CD8-positive, alpha-beta memory T cell (primary cell): ENCODE measurements at regions not wholly inside any gene's neighbourhood (a gene's known extent, or its start where the extent isn't known, plus 50 kb on each side); places are given as distances from the start of the nearest gene placed in this dataset.

Experiments used
- CTCF ChIA-PET: fragments of 350-600 bp; sonication (Branson Sonifier 250); formaldehyde crosslinking; loops from one replicate; lab custom pipeline; 2021; ENCODE audit warnings: antibody characterized with exemption; lab: Charles Lee
- POLR2A ChIA-PET: fragments of 350-600 bp; sonication (Branson Sonifier 250); formaldehyde crosslinking; loops from one replicate; lab custom pipeline; 2021; ENCODE audit warnings: antibody characterized with exemption; lab: Charles Lee
- DNase-seq, 5 donors: peaks; one replicate each; pipeline versions ENCODE4 v3.0.0 to v3.0.0-alpha.2; 2020 to 2022; ENCODE audit warnings: mixed read lengths in 1 of 5
- H3K27ac ChIP-seq: one replicate; pipeline ENCODE4 v1.7.0; 2013; ENCODE audit warnings: low read depth, mild to moderate bottlenecking, low read length, moderate library complexity
- H3K27me3 ChIP-seq: 2 replicates; pipeline ENCODE4 v1.7.0; 2013; ENCODE audit warnings: low read length, mild to moderate bottlenecking; ENCODE audit not compliant: insufficient read depth, poor library complexity, severe bottlenecking
- H3K36me3 ChIP-seq: 2 replicates; pipeline ENCODE4 v1.7.0; 2013; ENCODE audit warnings: mild to moderate bottlenecking, low read length, moderate library complexity; ENCODE audit not compliant: insufficient read depth
- H3K4me1 ChIP-seq: 2 replicates; pipeline ENCODE4 v1.7.0; 2013; ENCODE audit warnings: mild to moderate bottlenecking, low read length, moderate library complexity; ENCODE audit not compliant: insufficient read depth
- H3K4me3 ChIP-seq: 2 replicates; pipeline ENCODE4 v1.7.0; 2013; ENCODE audit warnings: mild to moderate bottlenecking, low read length
- H3K9me3 ChIP-seq: 2 replicates; pipeline ENCODE4 v1.7.0; 2013; ENCODE audit warnings: mild to moderate bottlenecking, low read length
- H3K27ac Mint-ChIP-seq, 8 donors: one replicate each; pipeline ENCODE4 v1.8.0; 2020 to 2021; ENCODE audit warnings: mixed read lengths in 8 of 8, mild to moderate bottlenecking in 6 of 8, inconsistent platforms in 3 of 8, moderate library complexity in 3 of 8
- H3K27me3 Mint-ChIP-seq, 2 donors: one replicate each; pipeline ENCODE4 v1.8.0; 2020 to 2021; ENCODE audit warnings: mixed read lengths in 2 of 2, mild to moderate bottlenecking in 1 of 2, moderate library complexity in 1 of 2
- H3K36me3 Mint-ChIP-seq, 3 donors: one replicate each; pipeline ENCODE4 v1.8.0; 2020 to 2021; ENCODE audit warnings: mixed read lengths in 3 of 3, inconsistent platforms in 1 of 3, mild to moderate bottlenecking in 1 of 3
- H3K4me1 Mint-ChIP-seq, 3 donors: one replicate each; pipeline ENCODE4 v1.8.0; 2020 to 2021; ENCODE audit warnings: mixed read lengths in 3 of 3, inconsistent platforms in 1 of 3, mild to moderate bottlenecking in 1 of 3
- H3K4me3 Mint-ChIP-seq, 7 donors: one replicate each; pipeline ENCODE4 v1.8.0; 2020 to 2021; ENCODE audit warnings: mixed read lengths in 7 of 7, mild to moderate bottlenecking in 6 of 7, moderate library complexity in 4 of 7, inconsistent platforms in 2 of 7
- H3K9me3 Mint-ChIP-seq, 5 donors: one replicate each; pipeline ENCODE4 v1.8.0; 2020 to 2022; ENCODE audit warnings: mixed read lengths in 5 of 5, mild to moderate bottlenecking in 3 of 5, moderate library complexity in 2 of 5, inconsistent platforms in 1 of 5

- Histone ChIP-seq H3K9me3 (no peaks in the 10 kb centered on the region), H3K27me3 (no peaks in the 10 kb centered on the region), H3K27ac (no peak overlapping the region), H3K4me3 (no peak overlapping the region), H3K36me3 (no peaks in the 10 kb centered on the region), H3K4me1 (no peaks in the 10 kb centered on the region)
- Mint-ChIP-seq H3K9me3 (no peaks in the 10 kb centered on the region), H3K27ac (no peak overlapping the region), H3K4me3 (no peak overlapping the region), H3K36me3 (no peaks in the 10 kb centered on the region), H3K27me3 (peaks cover 6 to 16% of the 10 kb centered on the region in 2 donors), H3K4me1 (peaks cover 0 to 7% (median 3%) of the 10 kb centered on the region in 3 donors)
- DNase-seq = no peak
- ChIA-PET CTCF (no interaction called here), POLR2A (no interaction called here)
These were observed 99.6 kb upstream of the SCG2 start for GRCh38 chr2:223701761-223702160.

DNA sequence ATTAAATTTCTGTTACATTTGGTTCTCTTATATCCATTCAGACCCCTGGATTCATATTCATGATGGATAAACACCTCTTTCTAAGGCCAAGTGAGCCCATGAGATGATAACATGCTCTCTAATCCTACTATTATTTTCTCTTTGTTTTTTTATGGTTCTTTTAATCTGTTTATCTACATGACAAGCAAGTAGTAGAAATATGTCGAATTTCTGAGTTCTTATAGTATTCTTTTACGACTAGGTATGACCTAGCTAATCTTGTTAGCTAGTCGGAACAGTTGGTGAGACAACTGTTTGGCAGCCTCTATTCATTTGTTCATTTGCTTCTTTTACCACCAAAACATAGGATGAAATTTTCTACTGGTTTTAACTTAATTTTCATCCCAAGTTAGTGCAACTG lies 98.1 kb upstream of the SCG2 start:
- Mint-ChIP-seq H3K9me3 (no peaks in the 10 kb centered on the region), H3K36me3 (peaks cover 0 to 3% (median 0%) of the 10 kb centered on the region in 3 donors), H3K4me1 (peaks cover 0 to 7% (median 3%) of the 10 kb centered on the region in 3 donors), H3K4me3 (no peak overlapping the region), H3K27me3 (peaks cover 9 to 10% of the 10 kb centered on the region in 2 donors), H3K27ac (no peak overlapping the region)
- Histone ChIP-seq H3K27me3 (peaks cover 4% of the 10 kb centered on the region), H3K4me3 (no peak overlapping the region), H3K9me3 (no peaks in the 10 kb centered on the region), H3K36me3 (no peaks in the 10 kb centered on the region), H3K4me1 (no peaks in the 10 kb centered on the region), H3K27ac (no peak overlapping the region)
- no peak for DNase-seq
- ChIA-PET CTCF (interaction anchor here (0.8 kb wide), 1 partner anchor 61 kb away, joined by 3 read pairs; no protein-coding TSS in a partner anchor), POLR2A (no interaction called here)

GRCh38 chr2:223697892-223698645 lies 95.9 kb upstream of the SCG2 start:
- Mint-ChIP-seq H3K36me3 (peaks cover 0 to 3% (median 0%) of the 10 kb centered on the region in 3 donors), H3K4me3 (no peak overlapping the region), H3K9me3 (no peaks in the 10 kb centered on the region), H3K27ac (no peak overlapping the region), H3K27me3 (peaks cover 4% of the 10 kb centered on the region in 2 donors), H3K4me1 (peaks cover 0 to 7% (median 3%) of the 10 kb centered on the region in 3 donors)
- Histone ChIP-seq H3K4me1 (no peaks in the 10 kb centered on the region), H3K27ac (no peak overlapping the region), H3K4me3 (no peak overlapping the region), H3K36me3 (no peaks in the 10 kb centered on the region), H3K27me3 (peaks cover 4% of the 10 kb centered on the region), H3K9me3 (no peaks in the 10 kb centered on the region)
- ChIA-PET CTCF (no interaction called here), POLR2A (no interaction called here)
- no peak for DNase-seq

DNA sequence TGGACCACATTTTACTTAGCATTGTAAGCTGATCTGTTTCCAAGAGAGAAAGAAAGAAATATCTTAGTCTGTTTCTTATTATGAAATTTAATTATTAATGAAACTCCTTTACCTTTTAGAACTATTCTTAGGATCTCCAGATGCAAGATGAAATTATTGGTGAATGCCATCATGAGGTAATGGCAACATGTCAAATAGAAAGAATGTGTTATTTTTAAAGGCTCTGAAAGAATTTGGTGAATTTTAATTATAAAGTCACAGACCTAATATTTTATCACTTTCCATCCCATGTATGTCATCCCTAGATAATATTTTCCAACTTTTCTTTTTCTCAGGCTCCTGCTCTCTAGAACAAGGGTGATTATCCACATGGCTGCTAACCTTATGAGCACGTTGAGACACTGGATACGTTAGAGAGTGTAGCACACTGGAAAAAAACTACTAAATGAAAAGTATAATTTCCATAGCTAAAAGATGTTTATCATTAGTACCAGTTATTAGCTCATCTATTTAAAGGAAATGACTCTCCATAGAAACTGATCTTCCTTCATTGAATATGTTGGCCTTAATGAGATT lies 95.2 kb upstream of the SCG2 start:
- POLR2A ChIA-PET = no interaction called here

DNA sequence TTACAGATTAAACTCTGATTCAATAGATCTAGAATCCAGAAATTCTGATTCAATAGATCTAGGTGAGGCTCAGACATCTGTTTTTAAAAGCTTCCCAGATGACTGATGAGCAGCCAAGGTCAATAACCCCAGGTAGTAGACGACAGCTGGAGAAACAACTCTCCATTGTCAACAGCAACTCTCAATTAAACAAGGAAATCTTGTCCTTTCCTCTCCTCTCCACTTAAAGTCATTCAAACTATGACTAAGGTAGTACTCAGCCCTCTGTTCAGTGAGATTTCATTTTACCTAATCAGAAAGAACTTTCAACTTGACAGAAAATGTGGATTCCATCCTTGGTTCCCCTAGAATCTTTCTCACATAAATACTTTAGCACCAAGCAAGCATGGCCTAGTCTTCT lies 94.6 kb upstream of the SCG2 start:
- no peak overlapping the region for H3K27ac Mint-ChIP-seq
- H3K4me1 Mint-ChIP-seq = peaks cover 0 to 7% (median 3%) of the 10 kb centered on the region in 3 donors

More for the DNA sequence above, 95.2 kb upstream of the SCG2 start:
- no peak overlapping the region for H3K4me3 ChIP-seq
- Mint-ChIP-seq H3K27me3 (peaks cover 4% of the 10 kb centered on the region in 2 donors), H3K9me3 (no peaks in the 10 kb centered on the region), H3K27ac (no peak overlapping the region), H3K4me3 (no peak overlapping the region), H3K4me1 (peaks cover 0 to 7% (median 3%) of the 10 kb centered on the region in 3 donors), H3K36me3 (peaks cover 0 to 3% (median 0%) of the 10 kb centered on the region in 3 donors)
- no peak for DNase-seq
- no peak overlapping the region for H3K27ac ChIP-seq
- no peaks in the 10 kb centered on the region for H3K36me3 ChIP-seq
- no peaks in the 10 kb centered on the region for H3K4me1 ChIP-seq
- CTCF ChIA-PET = no interaction called here
- H3K9me3 ChIP-seq = no peaks in the 10 kb centered on the region
- H3K27me3 ChIP-seq = peaks cover 4% of the 10 kb centered on the region

DNA sequence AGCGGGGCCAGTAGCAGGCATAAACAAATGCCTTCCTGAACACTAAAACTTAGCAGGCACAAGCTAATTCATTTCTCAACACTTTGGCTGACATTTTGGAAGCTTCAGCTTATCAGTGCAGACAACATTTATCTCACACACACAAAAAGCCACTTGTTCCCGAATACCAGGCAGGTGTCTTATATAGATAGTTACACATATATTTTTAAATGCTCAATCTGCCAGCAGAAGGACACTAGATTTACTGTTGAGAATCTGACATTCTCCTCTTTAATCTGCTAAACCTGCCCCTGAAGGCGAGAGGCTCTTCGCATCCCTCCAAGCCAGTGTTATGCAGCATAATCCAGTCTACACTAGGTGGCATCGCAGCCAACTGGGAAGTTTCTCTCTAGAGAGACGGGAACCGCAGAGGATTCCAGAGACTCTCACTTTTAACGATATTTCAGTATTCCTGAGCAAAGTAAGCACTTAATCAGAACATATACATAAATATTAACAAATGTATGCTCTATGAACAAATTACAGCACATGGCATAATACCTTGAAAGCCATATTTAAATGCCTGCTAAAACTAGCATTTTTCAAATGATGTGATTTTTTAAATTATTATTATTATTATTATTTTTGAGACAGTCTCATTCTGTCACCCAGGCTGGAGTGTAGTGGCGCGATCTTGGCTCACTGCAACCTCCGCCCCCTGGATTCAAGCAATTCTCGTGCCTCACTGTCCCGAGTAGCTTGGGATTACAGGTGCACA lies 90.2 kb upstream of the SCG2 start:
- H3K4me1 Mint-ChIP-seq = no peaks in the 10 kb centered on the region
- Histone ChIP-seq H3K4me1 (no peaks in the 10 kb centered on the region), H3K27ac (no peak overlapping the region), H3K27me3 (peaks cover 4% of the 10 kb centered on the region), H3K36me3 (no peaks in the 10 kb centered on the region), H3K9me3 (no peaks in the 10 kb centered on the region), H3K4me3 (no peak overlapping the region)
- H3K27me3 Mint-ChIP-seq = peaks cover 9% of the 10 kb centered on the region in 2 donors
- H3K4me3 Mint-ChIP-seq = no peak overlapping the region
- no peak overlapping the region for H3K27ac Mint-ChIP-seq
- no peaks in the 10 kb centered on the region for H3K9me3 Mint-ChIP-seq
- H3K36me3 Mint-ChIP-seq = peaks cover 0 to 3% (median 0%) of the 10 kb centered on the region in 3 donors
- ChIA-PET POLR2A (no interaction called here), CTCF (no interaction called here)
- no peak for DNase-seq

More for the DNA sequence above, 94.6 kb upstream of the SCG2 start:
- ChIA-PET POLR2A (no interaction called here), CTCF (no interaction called here)
- Mint-ChIP-seq H3K36me3 (peaks cover 0 to 3% (median 0%) of the 10 kb centered on the region in 3 donors), H3K27me3 (peaks cover 4 to 9% of the 10 kb centered on the region in 2 donors), H3K4me3 (no peak overlapping the region), H3K9me3 (no peaks in the 10 kb centered on the region)
- H3K4me3 ChIP-seq = no peak overlapping the region
- no peaks in the 10 kb centered on the region for H3K4me1 ChIP-seq
- no peak overlapping the region for H3K27ac ChIP-seq
- no peak for DNase-seq
- H3K9me3 ChIP-seq = no peaks in the 10 kb centered on the region
- H3K27me3 ChIP-seq = peaks cover 4% of the 10 kb centered on the region
- H3K36me3 ChIP-seq = no peaks in the 10 kb centered on the region

DNA sequence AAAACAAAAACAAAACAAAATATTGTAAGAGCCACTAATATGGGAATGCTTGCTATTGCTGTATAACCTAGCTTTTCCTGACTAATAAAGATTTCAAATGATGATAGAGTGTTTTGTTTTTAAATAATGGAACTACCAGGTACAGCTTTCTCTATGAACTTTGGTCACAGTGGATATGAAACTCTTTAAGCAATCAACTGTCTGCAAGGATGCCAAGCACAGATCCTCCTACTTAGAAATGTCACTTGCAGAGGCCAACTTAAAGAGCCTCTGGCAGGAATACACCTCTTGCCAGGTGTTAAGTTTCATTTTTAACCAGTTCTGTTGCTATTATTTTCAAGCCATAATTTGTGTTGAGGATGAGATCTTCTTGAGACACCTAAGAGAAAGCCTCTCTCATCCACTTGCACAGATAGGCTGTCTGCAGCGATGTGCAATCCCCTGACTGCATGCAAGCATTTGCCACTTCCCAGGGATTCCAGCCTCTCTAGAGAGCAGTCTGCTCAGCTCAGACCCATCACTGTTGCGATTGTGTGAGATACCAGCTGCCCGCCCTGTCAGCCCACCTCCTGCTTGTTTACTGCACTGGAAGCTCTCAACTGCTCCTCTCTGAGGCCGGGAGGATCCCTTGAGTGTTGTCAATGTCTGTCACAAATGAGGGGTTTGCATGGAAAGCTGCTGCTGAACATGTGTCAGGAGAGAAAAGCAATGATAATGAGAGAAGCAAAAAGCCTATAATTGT lies 86.1 kb upstream of the SCG2 start:
- Mint-ChIP-seq H3K9me3 (no peaks in the 10 kb centered on the region), H3K36me3 (no peaks in the 10 kb centered on the region), H3K27ac (no peak overlapping the region), H3K27me3 (peaks cover 5 to 6% of the 10 kb centered on the region in 2 donors), H3K4me3 (no peak overlapping the region), H3K4me1 (no peaks in the 10 kb centered on the region)
- Histone ChIP-seq H3K9me3 (no peaks in the 10 kb centered on the region), H3K4me1 (no peaks in the 10 kb centered on the region), H3K27ac (no peak overlapping the region), H3K4me3 (no peak overlapping the region), H3K36me3 (no peaks in the 10 kb centered on the region), H3K27me3 (no peaks in the 10 kb centered on the region)
- POLR2A ChIA-PET = no interaction called here
- CTCF ChIA-PET = no interaction called here
- DNase-seq = no peak
